ENCODE measurements at regions not wholly inside any gene's neighbourhood (a gene's known extent, or its start where the extent isn't known, plus 50 kb on each side); places are given as distances from the start of the nearest gene placed in this dataset.
"Not testable (repeated sequence)": the region's sequence is repeated elsewhere in the genome, so short reads cannot be mapped to it uniquely, and the experiment has no call there.

DNA sequence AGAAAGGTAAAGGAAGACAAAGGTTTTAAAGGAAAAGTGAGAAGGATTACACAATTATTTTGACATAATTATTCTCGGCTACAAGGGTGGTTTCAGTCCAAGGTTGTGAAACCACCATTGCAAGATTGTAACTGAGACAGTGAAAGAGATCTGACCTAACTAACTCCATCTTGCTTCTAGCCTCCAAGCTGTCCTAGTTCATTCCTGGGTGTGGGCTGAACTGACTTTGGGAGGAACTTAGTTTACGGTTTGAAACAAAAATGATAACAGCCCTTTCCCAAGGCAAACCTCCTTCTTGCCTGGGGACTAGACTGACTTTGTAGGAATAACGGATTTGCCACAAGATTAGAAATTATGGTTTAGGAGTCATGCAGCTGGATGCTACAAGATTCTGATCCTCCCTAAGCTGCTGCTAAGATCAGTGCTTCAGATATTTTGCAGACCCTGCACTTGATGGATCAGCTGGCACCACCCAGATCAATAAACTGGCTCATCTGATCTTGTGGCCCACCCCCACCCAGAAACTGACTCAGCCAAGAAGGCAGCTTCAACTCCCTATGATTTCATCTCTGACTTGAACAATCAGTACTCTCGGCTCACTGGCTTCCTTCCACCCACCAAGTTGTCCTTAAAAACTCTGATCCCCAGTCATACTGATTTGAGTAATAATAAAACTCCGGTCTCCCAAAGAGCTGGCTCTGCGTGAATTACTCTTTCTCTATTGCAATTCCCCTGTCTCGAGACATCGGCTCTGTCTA lies 57.7 kb upstream of the AADACL2 start:
- Mint-ChIP-seq H3K27me3 (ENCODE audit: low read depth) (peaks cover 4% of the 10 kb centered on the region), H3K9me3 (ENCODE audit: insufficient read depth) (no peaks in the 10 kb centered on the region), H3K36me3 (ENCODE audit: low read depth) (no peaks in the 10 kb centered on the region), H3K27ac (no peak overlapping the region), H3K4me1 (ENCODE audit: low read depth) (no peaks in the 10 kb centered on the region), H3K4me3 (no peak overlapping the region)
- ATAC-seq: no peak
- no peak for DNase-seq
- ChIA-PET POLR2A (interaction anchor here (0.7 kb wide), 1 partner anchor 1597 kb away, joined by 3 read pairs; no protein-coding TSS in a partner anchor), CTCF (no interaction called here)

DNA sequence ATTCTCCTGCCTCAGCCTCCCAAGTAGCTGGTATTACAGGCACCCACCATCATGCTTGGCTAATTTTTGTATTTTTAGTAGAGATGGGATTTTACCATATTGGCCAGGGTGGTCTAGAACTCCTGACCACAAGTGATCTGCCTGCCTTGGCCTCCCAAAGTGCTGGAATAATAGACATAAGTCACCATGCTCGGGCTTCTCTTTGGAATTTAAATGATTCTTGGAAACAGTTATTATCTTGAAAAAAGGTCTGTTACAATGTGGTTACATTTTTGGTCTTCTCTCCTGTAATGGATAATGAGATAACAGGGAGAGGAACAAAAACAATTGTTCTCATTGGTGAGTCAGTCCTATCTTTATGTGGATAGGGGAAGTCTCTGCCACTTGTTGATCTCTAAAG lies 59.8 kb upstream of the AADACL2 start:
- H3K27me3 Mint-ChIP-seq (ENCODE audit: low read depth): peaks cover 4% of the 10 kb centered on the region
- CTCF ChIA-PET: no interaction called here
- H3K9me3 Mint-ChIP-seq (ENCODE audit: insufficient read depth): no peaks in the 10 kb centered on the region
- H3K27ac Mint-ChIP-seq: no peak overlapping the region
- no peak for DNase-seq
- POLR2A ChIA-PET: no interaction called here
- H3K36me3 Mint-ChIP-seq (ENCODE audit: low read depth): no peaks in the 10 kb centered on the region
- H3K4me1 Mint-ChIP-seq (ENCODE audit: low read depth): no peaks in the 10 kb centered on the region
- no peak for ATAC-seq
- no peak overlapping the region for H3K4me3 Mint-ChIP-seq

DNA sequence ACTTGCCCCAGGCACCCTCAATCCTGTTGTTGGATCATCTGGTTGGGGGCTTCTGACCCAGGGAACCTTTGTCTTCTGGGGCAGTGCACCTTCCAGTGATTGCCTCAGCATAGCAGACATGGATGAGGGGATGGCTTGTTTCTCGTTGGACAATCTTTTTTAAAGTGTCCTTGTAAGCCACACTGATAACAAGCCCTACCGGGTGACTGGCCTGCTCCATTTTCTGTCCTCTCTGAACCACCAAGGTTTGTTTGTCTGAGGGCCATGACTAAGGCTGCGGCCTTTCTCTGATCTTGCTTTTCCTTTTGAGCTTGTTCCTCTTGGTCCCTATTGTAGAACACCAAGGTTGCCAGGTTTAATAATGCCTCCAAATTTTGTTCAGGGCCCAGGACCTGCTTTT lies 66.0 kb upstream of the AADACL2 start:
- CTCF ChIA-PET: not testable (repeated sequence)

DNA sequence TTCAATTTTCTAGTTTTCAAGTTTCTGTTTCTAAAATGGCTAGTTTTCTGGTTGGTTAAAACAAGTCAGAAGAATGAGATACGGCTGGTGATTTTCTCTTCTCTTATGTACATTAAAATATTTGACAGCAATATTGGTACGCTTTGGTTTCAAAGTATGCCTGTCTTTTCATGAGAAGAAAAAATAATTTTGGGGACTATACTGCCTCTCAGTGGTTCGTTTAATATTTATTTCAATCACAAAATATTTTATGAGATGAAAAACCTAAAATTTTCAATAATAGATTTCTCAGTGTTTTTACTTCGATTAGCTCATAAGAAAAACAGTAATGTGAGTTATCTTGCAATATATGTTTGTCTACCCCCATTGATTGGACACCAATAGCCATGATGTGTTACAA lies 72.8 kb upstream of the AADACL2 start:
- POLR2A ChIA-PET: no interaction called here
- H3K4me1 Mint-ChIP-seq (ENCODE audit: low read depth): no peaks in the 10 kb centered on the region
- no peaks in the 10 kb centered on the region for H3K36me3 Mint-ChIP-seq (ENCODE audit: low read depth)
- peaks cover 4% of the 10 kb centered on the region for H3K27me3 Mint-ChIP-seq (ENCODE audit: low read depth)
- no peaks in the 10 kb centered on the region for H3K9me3 Mint-ChIP-seq (ENCODE audit: insufficient read depth)
- no peak overlapping the region for H3K4me3 Mint-ChIP-seq
- no peak overlapping the region for H3K27ac Mint-ChIP-seq
- no peak for ATAC-seq
- CTCF ChIA-PET: no interaction called here
- no peak for DNase-seq

More for the DNA sequence above, 66.0 kb upstream of the AADACL2 start:
- H3K4me3 Mint-ChIP-seq; DNase-seq; H3K27me3 Mint-ChIP-seq (ENCODE audit: low read depth); H3K4me1 Mint-ChIP-seq (ENCODE audit: low read depth); H3K27ac Mint-ChIP-seq; ATAC-seq; H3K9me3 Mint-ChIP-seq (ENCODE audit: insufficient read depth); H3K36me3 Mint-ChIP-seq (ENCODE audit: low read depth); POLR2A ChIA-PET: not testable (repeated sequence)

DNA sequence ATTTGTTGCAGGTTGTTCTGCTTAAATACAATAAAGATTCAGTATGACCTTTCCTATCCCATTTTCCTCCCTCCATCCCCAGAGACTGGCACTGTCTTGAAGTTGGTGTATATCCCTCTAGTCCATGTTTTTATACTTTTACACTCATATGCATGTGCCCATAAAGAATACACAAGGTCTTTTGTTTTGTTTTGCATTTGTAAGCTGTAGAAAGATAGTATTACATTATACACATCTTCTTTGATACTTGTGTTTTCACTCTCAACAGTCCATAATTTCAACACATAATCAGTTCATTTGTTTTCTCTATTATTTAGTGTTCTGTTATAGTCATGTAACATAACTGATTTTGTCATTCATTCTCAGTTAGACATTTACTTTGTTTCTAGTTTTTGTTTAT lies 88.7 kb upstream of the AADACL2 start:
- no peak for DNase-seq
- no peak for ATAC-seq
- ChIA-PET POLR2A (no interaction called here), CTCF (no interaction called here)
- H3K4me3 Mint-ChIP-seq: no peak overlapping the region
- H3K4me1 Mint-ChIP-seq (ENCODE audit: low read depth): no peaks in the 10 kb centered on the region
- no peaks in the 10 kb centered on the region for H3K36me3 Mint-ChIP-seq (ENCODE audit: low read depth)
- no peaks in the 10 kb centered on the region for H3K9me3 Mint-ChIP-seq (ENCODE audit: insufficient read depth)
- H3K27ac Mint-ChIP-seq: no peak overlapping the region
- H3K27me3 Mint-ChIP-seq (ENCODE audit: low read depth): peaks cover 3% of the 10 kb centered on the region

DNA sequence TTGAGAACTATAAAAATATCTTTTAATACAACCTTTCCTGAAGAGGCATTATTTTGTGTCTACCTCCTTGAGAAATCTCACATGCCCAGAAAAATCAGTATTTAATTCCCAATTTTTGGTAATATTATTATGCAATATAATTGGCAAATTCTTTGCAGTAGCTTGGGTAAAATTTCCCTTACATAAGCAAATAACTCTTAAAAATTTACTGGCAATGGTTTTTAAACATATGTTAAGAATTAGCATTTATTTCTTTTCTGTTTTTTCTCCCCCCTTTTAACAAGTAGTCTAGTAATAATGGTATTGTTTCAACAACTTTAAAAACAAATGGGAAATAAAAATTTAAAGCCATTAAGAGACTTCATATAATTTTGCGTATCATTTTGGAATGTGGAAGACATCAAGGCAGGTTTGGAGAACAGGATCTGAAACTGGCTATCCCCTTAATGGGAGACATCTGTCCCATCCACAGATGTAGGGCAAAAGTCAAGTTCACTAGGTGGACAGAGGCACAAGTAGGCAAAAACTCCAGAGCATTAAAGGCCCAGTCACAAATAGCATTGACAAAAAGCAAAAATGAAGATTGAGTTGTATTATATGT lies 89.6 kb upstream of the AADACL2 start:
- DNase-seq (no peak), ATAC-seq (no peak)
- Mint-ChIP-seq H3K27me3 (ENCODE audit: low read depth) (peaks cover 3% of the 10 kb centered on the region), H3K4me3 (no peak overlapping the region), H3K27ac (no peak overlapping the region), H3K9me3 (ENCODE audit: insufficient read depth) (no peaks in the 10 kb centered on the region), H3K36me3 (ENCODE audit: low read depth) (no peaks in the 10 kb centered on the region), H3K4me1 (ENCODE audit: low read depth) (no peaks in the 10 kb centered on the region)
- CTCF ChIA-PET: no interaction called here
- POLR2A ChIA-PET: no interaction called here

DNA sequence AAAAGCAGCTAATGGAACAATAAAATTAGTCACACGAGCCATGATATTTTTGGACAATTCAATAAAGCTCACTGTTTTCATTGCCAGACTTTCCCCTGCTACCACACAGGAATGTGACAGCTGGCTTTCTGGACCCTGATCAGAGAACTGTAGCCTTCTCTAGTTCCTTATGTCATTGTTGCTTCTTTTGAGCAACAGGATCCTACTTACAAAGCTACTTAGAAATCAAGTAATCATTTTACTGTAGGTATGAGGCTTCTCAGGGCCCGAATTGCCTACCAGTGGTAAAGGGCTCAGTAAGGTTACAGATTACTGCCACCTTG lies 94.3 kb upstream of the AADACL2 start:
- POLR2A ChIA-PET: no interaction called here
- no peak overlapping the region for H3K4me3 Mint-ChIP-seq
- H3K27ac Mint-ChIP-seq: no peak overlapping the region
- DNase-seq: no peak
- no peaks in the 10 kb centered on the region for H3K4me1 Mint-ChIP-seq (ENCODE audit: low read depth)
- peaks cover 3% of the 10 kb centered on the region for H3K27me3 Mint-ChIP-seq (ENCODE audit: low read depth)
- no peaks in the 10 kb centered on the region for H3K36me3 Mint-ChIP-seq (ENCODE audit: low read depth)
- no peak for ATAC-seq
- CTCF ChIA-PET: no interaction called here
- no peaks in the 10 kb centered on the region for H3K9me3 Mint-ChIP-seq (ENCODE audit: insufficient read depth)

DNA sequence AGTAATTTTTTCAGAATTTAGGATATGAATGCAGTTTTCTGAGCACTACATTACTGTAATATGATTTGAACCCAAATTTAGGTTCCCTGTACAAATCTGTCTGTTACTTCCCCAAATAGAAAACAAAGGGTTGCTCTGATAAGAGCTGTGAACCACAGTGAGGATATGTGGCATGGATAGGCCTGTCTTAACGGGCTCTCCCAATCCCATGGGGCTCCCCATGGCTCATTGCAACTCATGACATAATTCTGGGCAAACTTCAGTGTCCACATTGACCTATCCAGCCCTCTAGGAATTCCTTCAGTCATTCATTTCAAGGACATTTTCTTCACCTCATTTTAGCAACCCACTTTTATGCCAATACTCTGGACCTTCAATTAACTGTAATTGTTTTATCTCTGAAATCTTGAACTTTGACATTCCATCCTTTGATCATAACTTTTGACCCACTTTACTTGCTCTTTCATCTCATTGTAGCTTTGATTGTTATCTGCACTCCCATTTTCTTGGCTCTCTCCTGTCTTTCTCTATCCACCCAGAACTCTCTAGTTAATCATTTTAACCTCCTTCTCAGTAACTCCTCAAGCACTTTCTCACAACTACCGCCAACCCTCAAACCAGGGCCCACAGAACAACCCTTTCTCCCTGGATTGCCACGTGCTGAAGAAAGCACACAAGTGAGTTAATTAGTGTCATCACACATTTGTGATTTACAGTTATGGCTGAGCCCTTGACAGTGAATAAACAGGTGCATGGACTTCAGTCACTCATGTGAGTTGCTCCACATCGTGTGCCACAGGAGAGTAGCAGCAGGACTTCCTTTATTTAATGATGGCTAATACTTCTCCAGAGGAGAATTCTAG lies 94.9 kb upstream of the AADACL2 start:
- no peak for ATAC-seq
- Mint-ChIP-seq H3K36me3 (ENCODE audit: low read depth) (no peaks in the 10 kb centered on the region), H3K4me3 (no peak overlapping the region), H3K9me3 (ENCODE audit: insufficient read depth) (no peaks in the 10 kb centered on the region), H3K4me1 (ENCODE audit: low read depth) (no peaks in the 10 kb centered on the region), H3K27ac (no peak overlapping the region), H3K27me3 (ENCODE audit: low read depth) (peaks cover 3% of the 10 kb centered on the region)
- ChIA-PET POLR2A (no interaction called here), CTCF (no interaction called here)
- no peak for DNase-seq

DNA sequence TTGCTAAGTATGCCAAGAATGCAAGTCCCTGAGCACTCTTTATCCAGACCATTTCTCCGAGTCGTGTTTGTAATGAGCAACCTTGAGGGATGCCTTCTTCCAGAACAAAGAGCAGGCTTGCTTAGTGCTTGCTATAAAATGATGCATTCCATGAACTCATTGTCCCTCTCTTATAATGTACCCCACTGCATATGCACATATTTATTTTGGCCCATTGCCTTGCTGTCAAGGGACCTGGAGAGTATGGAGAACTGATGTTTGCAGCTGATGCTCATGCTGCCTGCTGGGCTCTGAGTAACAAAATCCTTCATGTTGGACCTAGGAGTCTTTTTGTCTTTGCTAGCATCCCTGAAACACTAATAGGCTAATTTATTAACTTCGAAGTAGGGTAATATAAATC lies 97.8 kb upstream of the AADACL2 start:
- Mint-ChIP-seq H3K27me3 (ENCODE audit: low read depth) (peaks cover 3% of the 10 kb centered on the region), H3K9me3 (ENCODE audit: insufficient read depth) (no peaks in the 10 kb centered on the region), H3K27ac (no peak overlapping the region), H3K36me3 (ENCODE audit: low read depth) (no peaks in the 10 kb centered on the region), H3K4me3 (no peak overlapping the region), H3K4me1 (ENCODE audit: low read depth) (no peaks in the 10 kb centered on the region)
- ATAC-seq (no peak), DNase-seq (no peak)
- ChIA-PET CTCF (no interaction called here), POLR2A (no interaction called here)

DNA sequence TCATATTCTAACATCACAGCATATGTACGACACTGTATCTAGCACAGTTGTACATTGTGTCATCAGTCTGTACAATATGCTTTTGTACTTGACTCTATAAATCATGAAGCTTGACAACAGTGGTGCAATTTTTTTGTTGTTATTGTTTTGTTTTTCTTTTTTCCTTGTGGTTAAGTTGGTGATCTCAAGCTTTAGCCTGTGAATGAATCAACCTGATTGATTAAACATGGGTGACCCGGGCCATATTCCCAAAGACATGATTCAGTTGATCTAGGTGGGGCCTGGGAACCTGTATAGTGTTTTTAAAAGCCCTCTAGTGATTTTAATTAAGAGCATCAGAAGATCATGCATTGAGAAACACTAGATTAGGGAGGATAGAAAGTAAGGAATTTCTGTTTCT lies 101.8 kb upstream of the AADACL2 start:
- Mint-ChIP-seq H3K4me1 (ENCODE audit: low read depth) (no peaks in the 10 kb centered on the region), H3K27me3 (ENCODE audit: low read depth) (no peaks in the 10 kb centered on the region), H3K36me3 (ENCODE audit: low read depth) (no peaks in the 10 kb centered on the region), H3K4me3 (no peak overlapping the region), H3K27ac (no peak overlapping the region), H3K9me3 (ENCODE audit: insufficient read depth) (no peaks in the 10 kb centered on the region)
- ChIA-PET CTCF (no interaction called here), POLR2A (no interaction called here)
- DNase-seq (no peak), ATAC-seq (no peak)

DNA sequence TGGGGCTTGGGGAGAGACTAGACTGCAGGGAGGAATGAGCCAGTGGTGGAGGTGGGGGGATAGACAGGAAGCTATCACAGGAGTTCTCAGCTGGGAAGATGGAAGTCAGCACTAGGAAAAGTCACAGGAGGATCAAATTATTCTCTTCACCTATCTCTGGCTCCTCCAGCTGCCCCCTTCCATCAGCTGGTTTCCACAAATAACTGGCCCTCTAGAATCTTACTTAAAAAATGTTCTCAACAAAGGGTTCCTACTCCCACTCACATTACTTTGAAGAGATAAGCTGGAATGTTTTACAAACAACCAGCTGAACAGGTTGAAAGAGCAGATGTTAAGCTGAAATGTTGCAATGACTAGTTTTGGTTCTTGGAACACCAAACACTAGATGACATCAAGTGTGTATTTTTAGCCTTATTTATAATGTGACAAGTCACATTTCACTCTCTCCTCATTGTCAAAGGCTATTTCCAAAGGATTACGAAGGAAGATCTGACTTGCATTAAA lies 102.7 kb upstream of the AADACL2 start:
- Mint-ChIP-seq H3K4me1 (ENCODE audit: low read depth) (no peaks in the 10 kb centered on the region), H3K4me3 (no peak overlapping the region), H3K36me3 (ENCODE audit: low read depth) (no peaks in the 10 kb centered on the region), H3K9me3 (ENCODE audit: insufficient read depth) (no peaks in the 10 kb centered on the region), H3K27ac (no peak overlapping the region), H3K27me3 (ENCODE audit: low read depth) (no peaks in the 10 kb centered on the region)
- DNase-seq (no peak), ATAC-seq (no peak)
- ChIA-PET POLR2A (no interaction called here), CTCF (no interaction called here)

DNA sequence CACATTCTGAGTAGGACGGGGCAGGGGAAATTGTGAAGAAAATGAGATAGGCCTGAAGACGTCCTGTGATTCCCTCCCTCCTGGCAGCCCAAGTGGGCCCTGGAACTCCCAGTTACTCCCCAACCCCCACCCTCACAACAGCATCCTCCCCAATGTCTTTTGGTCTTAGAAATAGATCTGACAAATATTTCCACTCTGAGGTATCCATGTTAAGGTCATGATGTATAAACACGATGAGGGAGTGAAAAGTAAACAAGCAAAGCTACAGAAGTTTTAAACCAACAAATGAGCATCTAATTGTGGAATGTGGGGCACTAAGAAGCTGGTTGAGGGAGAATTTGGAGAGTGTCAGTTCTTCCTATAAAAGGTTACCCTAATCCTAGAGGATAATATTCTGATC lies 103.7 kb upstream of the AADACL2 start:
- Mint-ChIP-seq H3K36me3 (ENCODE audit: low read depth) (no peaks in the 10 kb centered on the region), H3K27ac (no peak overlapping the region), H3K9me3 (ENCODE audit: insufficient read depth) (no peaks in the 10 kb centered on the region), H3K27me3 (ENCODE audit: low read depth) (no peaks in the 10 kb centered on the region), H3K4me3 (no peak overlapping the region), H3K4me1 (ENCODE audit: low read depth) (no peaks in the 10 kb centered on the region)
- ChIA-PET POLR2A (no interaction called here), CTCF (interaction anchor here (1.4 kb wide), 1 partner anchor 10 kb away, joined by 4 read pairs; no protein-coding TSS in a partner anchor)
- no peak for ATAC-seq
- no peak for DNase-seq
